Natural killer cell (primary cell): ENCODE measurements at regions not wholly inside any gene's neighbourhood (a gene's known extent, or its start where the extent isn't known, plus 50 kb on each side); places are given as distances from the start of the nearest gene placed in this dataset.

Experiments
- ATAC-seq, 3 donors: fragments of 150-1000 bp in 2 of 3; fragments of 200-7000 bp in 1 of 3; cut with Tn5 transposase; 1 replicate in 1 of 3; 2 replicates in 2 of 3; pipeline ENCODE4 v1.10.0; 2021; ENCODE audit warnings: mild to moderate bottlenecking in 2 of 3, moderate library complexity in 2 of 3
- DNase-seq, 2 donors: peaks; one replicate each; pipeline versions ENCODE4 v3.0.0 to v3.0.0-alpha.2; 2013 to 2021; ENCODE audit warnings: mixed read lengths in 1 of 2
- H3K27ac ChIP-seq: one replicate; pipeline ENCODE4 v1.5.1; 2013; ENCODE audit warnings: mild to moderate bottlenecking, low read length
- H3K27me3 ChIP-seq: one replicate; pipeline ENCODE4 v1.6.1; 2013; ENCODE audit warnings: low read length; ENCODE audit not compliant: control insufficient read depth, insufficient read depth
- H3K36me3 ChIP-seq: one replicate; pipeline ENCODE4 v1.6.1; 2013; ENCODE audit warnings: low read length; ENCODE audit not compliant: control insufficient read depth, insufficient read depth
- H3K4me1 ChIP-seq: one replicate; pipeline ENCODE4 v1.6.1; 2013; ENCODE audit warnings: low read length; ENCODE audit not compliant: control insufficient read depth, insufficient read depth
- H3K4me3 ChIP-seq: one replicate; pipeline ENCODE4 v1.5.1; 2013; ENCODE audit warnings: low read length
- H3K9me3 ChIP-seq: one replicate; pipeline ENCODE4 v1.6.1; 2013; ENCODE audit warnings: low read length; ENCODE audit not compliant: control insufficient read depth, insufficient read depth
- H3K27ac Mint-ChIP-seq, 2 donors: one replicate each; pipeline ENCODE4 v1.8.0; 2022; ENCODE audit warnings: mild to moderate bottlenecking in 2 of 2, mixed read lengths in 2 of 2, moderate library complexity in 1 of 2
- H3K27me3 Mint-ChIP-seq, 2 donors: one replicate each; pipeline ENCODE4 v1.8.0; 2022; ENCODE audit warnings: low read depth in 2 of 2, mixed read lengths in 2 of 2
- H3K36me3 Mint-ChIP-seq: one replicate; pipeline ENCODE4 v1.8.0; 2022; ENCODE audit warnings: mixed read lengths
- H3K4me1 Mint-ChIP-seq, 2 donors: one replicate each; pipeline ENCODE4 v1.8.0; 2022; ENCODE audit warnings: mixed read lengths in 2 of 2
- H3K4me3 Mint-ChIP-seq: one replicate; pipeline ENCODE4 v1.8.0; 2022; ENCODE audit warnings: mild to moderate bottlenecking, moderate library complexity, mixed read lengths
- H3K9me3 Mint-ChIP-seq, 2 donors: one replicate each; pipeline ENCODE4 v1.8.0; 2022; ENCODE audit warnings: mixed read lengths in 2 of 2
- CTCF ChIP-seq: fragments of 200-600 bp; IDR thresholded peaks from one replicate; pipeline ENCODE4 v1.8.0; 2022; ENCODE audit warnings: antibody characterized with exemption
- WGBS: methylation state at CpG from one replicate; pipeline ENCODE4 v1.1.7; 2013; ENCODE audit warnings: missing lambda C conversion rate; ENCODE audit not compliant: insufficient coverage; 5-methylcytosine and 5-hydroxymethylcytosine counted together
- intact Hi-C: fragments of 100-400 bp; cut with micrococcal nuclease; formaldehyde crosslinking; loops from one replicate; pipeline ENCODE4 v1.14.2; 2022

- H3K9me3 ChIP-seq = no peaks in the 10 kb centered on the region
- no peaks in the 10 kb centered on the region for H3K9me3 Mint-ChIP-seq
- ATAC-seq (no peak), DNase-seq (no peak)
- intact Hi-C loops = no loop called here
- H3K36me3 Mint-ChIP-seq = no peaks in the 10 kb centered on the region
- H3K27ac ChIP-seq = no peak overlapping the region
- H3K4me3 ChIP-seq = no peak overlapping the region
- H3K4me1 Mint-ChIP-seq = peaks cover 0 to 4% of the 10 kb centered on the region in 2 donors
- no peak overlapping the region for H3K4me3 Mint-ChIP-seq
- TF ChIP-seq CTCF = no peak
- H3K27ac Mint-ChIP-seq = no peak overlapping the region
- H3K27me3 Mint-ChIP-seq = peaks cover 0 to 17% of the 10 kb centered on the region in 2 donors
- H3K4me1 ChIP-seq = no peaks in the 10 kb centered on the region
- 81% methylated on average over 10 of the region's 10 CpGs for WGBS
- no peaks in the 10 kb centered on the region for H3K27me3 ChIP-seq
- no peaks in the 10 kb centered on the region for H3K36me3 ChIP-seq
Measured at GRCh38 chr12:116666305-116666673, 71.6 kb downstream of the SPRING1 start.

- Histone ChIP-seq H3K4me1 (no peaks in the 10 kb centered on the region), H3K27ac (no peak overlapping the region), H3K36me3 (no peaks in the 10 kb centered on the region), H3K27me3 (no peaks in the 10 kb centered on the region), H3K4me3 (no peak overlapping the region), H3K9me3 (no peaks in the 10 kb centered on the region)
- Mint-ChIP-seq H3K4me3 (no peak overlapping the region), H3K9me3 (no peaks in the 10 kb centered on the region), H3K27me3 (peaks cover 0 to 17% of the 10 kb centered on the region in 2 donors), H3K4me1 (peaks cover 0 to 4% of the 10 kb centered on the region in 2 donors), H3K27ac (no peak overlapping the region), H3K36me3 (no peaks in the 10 kb centered on the region)
- 80% methylated on average over 15 of the region's 15 CpGs for WGBS
- no peak for TF ChIP-seq CTCF
- no peak for DNase-seq
- intact Hi-C loops = no loop called here
- ATAC-seq = no peak
Measured at GRCh38 chr12:116665666-116666304, 72.1 kb downstream of the SPRING1 start.

GRCh38 chr12:116664085-116664484 lies 73.8 kb downstream of the SPRING1 start:
- H3K4me1 ChIP-seq = no peaks in the 10 kb centered on the region
- H3K27ac ChIP-seq = no peak overlapping the region
- intact Hi-C loops = no loop called here
- H3K36me3 Mint-ChIP-seq = no peaks in the 10 kb centered on the region
- H3K9me3 Mint-ChIP-seq = no peaks in the 10 kb centered on the region
- no peaks in the 10 kb centered on the region for H3K9me3 ChIP-seq
- H3K36me3 ChIP-seq = no peaks in the 10 kb centered on the region
- ATAC-seq (no peak), DNase-seq (no peak)
- no peak overlapping the region for H3K4me3 Mint-ChIP-seq
- no peak for TF ChIP-seq CTCF
- H3K27me3 ChIP-seq = no peaks in the 10 kb centered on the region
- no peak overlapping the region for H3K27ac Mint-ChIP-seq
- peaks cover 0 to 4% of the 10 kb centered on the region in 2 donors for H3K4me1 Mint-ChIP-seq
- peaks cover 8 to 20% of the 10 kb centered on the region in 2 donors for H3K27me3 Mint-ChIP-seq
- 85% methylated on average over 2 of the region's 4 CpGs for WGBS
- H3K4me3 ChIP-seq = no peak overlapping the region

- ATAC-seq (no peak), DNase-seq (no peak)
- H3K27ac Mint-ChIP-seq = no peak overlapping the region
- H3K4me1 Mint-ChIP-seq = peaks cover 0 to 4% of the 10 kb centered on the region in 2 donors
- Histone ChIP-seq H3K27ac (no peak overlapping the region), H3K9me3 (no peaks in the 10 kb centered on the region), H3K36me3 (no peaks in the 10 kb centered on the region), H3K27me3 (no peaks in the 10 kb centered on the region), H3K4me1 (no peaks in the 10 kb centered on the region), H3K4me3 (no peak overlapping the region)
- intact Hi-C loops = no loop called here
- H3K27me3 Mint-ChIP-seq = peaks cover 20 to 24% of the 10 kb centered on the region in 2 donors
- H3K9me3 Mint-ChIP-seq = no peaks in the 10 kb centered on the region
- no peak overlapping the region for H3K4me3 Mint-ChIP-seq
- no peaks in the 10 kb centered on the region for H3K36me3 Mint-ChIP-seq
- WGBS = 47% methylated on average over 21 of the region's 21 CpGs
- no peak for TF ChIP-seq CTCF
Measured at GRCh38 chr12:116662612-116663144, 75.2 kb downstream of the SPRING1 start.
